DOHH2 (cell line): ENCODE measurements at regions not wholly inside any gene's neighbourhood (a gene's known extent, or its start where the extent isn't known, plus 50 kb on each side); places are given as distances from the start of the nearest gene placed in this dataset.

ENCODE experiments used
- EZH2phosphoT487 ChIP-seq: fragments of 200-600 bp; sonication (generic); IDR thresholded peaks from 2 replicates; pipeline ENCODE4 v1.6.1; 2017; ENCODE audit warnings: borderline replicate concordance, mild to moderate bottlenecking, antibody characterized with exemption, low read length, moderate library complexity, mixed read lengths
- TF ChIP-seq, protein P1 (sequence below): fragments of 200-600 bp; sonication (generic); IDR thresholded peaks from one replicate; pipeline ENCODE4 v1.5.1; 2014; ENCODE audit warnings: antibody characterized with exemption, mild to moderate bottlenecking, low read depth, low read length; ENCODE audit not compliant: poor library complexity, severe bottlenecking

DNA sequence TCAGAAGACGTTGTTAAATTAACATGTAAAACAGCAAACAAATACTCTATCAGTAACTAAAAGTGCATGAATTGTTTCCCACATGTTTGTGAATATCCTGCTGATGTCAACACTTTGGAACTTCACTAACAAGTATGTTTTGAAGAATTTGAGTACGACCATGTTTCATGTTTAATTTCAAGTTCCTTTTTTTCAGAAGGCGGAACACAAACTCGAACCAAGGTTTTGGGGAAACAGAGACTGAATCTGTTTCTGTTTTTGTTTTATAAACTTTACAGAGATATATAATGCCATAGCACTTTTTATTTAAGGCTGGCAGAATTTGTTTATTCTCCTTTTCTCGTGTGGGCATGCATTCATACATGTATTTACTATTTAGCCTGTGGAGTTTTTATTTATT lies 509.3 kb upstream of the CITED2 start:
- TF ChIP-seq, protein P1, sequence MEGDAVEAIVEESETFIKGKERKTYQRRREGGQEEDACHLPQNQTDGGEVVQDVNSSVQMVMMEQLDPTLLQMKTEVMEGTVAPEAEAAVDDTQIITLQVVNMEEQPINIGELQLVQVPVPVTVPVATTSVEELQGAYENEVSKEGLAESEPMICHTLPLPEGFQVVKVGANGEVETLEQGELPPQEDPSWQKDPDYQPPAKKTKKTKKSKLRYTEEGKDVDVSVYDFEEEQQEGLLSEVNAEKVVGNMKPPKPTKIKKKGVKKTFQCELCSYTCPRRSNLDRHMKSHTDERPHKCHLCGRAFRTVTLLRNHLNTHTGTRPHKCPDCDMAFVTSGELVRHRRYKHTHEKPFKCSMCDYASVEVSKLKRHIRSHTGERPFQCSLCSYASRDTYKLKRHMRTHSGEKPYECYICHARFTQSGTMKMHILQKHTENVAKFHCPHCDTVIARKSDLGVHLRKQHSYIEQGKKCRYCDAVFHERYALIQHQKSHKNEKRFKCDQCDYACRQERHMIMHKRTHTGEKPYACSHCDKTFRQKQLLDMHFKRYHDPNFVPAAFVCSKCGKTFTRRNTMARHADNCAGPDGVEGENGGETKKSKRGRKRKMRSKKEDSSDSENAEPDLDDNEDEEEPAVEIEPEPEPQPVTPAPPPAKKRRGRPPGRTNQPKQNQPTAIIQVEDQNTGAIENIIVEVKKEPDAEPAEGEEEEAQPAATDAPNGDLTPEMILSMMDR = no peak
- no peak for TF ChIP-seq EZH2phosphoT487
